H1 (cell line): ENCODE measurements at regions not wholly inside any gene's neighbourhood (a gene's known extent, or its start where the extent isn't known, plus 50 kb on each side); places are given as distances from the start of the nearest gene placed in this dataset.

ENCODE experiments used
- CTCF ChIA-PET: fragments of 300-600 bp; sonication (Branson Sonifier 250); formaldehyde crosslinking; loops from one replicate; lab custom pipeline; 2021; ENCODE audit not compliant: partially characterized antibody; lab: Charles Lee
- POLR2A ChIA-PET: fragments of 300-600 bp; sonication (Branson Sonifier 250); formaldehyde crosslinking; loops from one replicate; lab custom pipeline; 2021; ENCODE audit warnings: inconsistent platforms; ENCODE audit not compliant: partially characterized antibody; lab: Charles Lee
- DNase-seq, 2 experiments: peaks; one replicate each; pipeline versions ENCODE4 v3.0.0 to v3.0.0-alpha.2; 2010 to 2022; ENCODE audit warnings: low spot score in 2 of 2, low read depth in 1 of 2, mixed read lengths in 1 of 2
- FAIRE-seq: peaks from 2 replicates; lab custom pipeline; 2011; peaks lifted over from hg19 to GRCh38; lab: Jason Lieb, UNC
- H2AFZ ChIP-seq: 2 replicates; pipeline ENCODE4 v1.8.1; 2012; ENCODE audit warnings: low read length, inconsistent platforms
- H2AK5ac ChIP-seq: 2 replicates; pipeline ENCODE4 v1.6.1; 2013; ENCODE audit warnings: low read depth, low read length
- H2BK120ac ChIP-seq: replicated peaks from 2 replicates; pipeline ENCODE3; 2013; ENCODE audit warnings: low read depth, low read length, inconsistent platforms
- H2BK12ac ChIP-seq: 2 replicates; pipeline ENCODE4 v1.6.1; 2013; ENCODE audit warnings: low read depth, low read length
- H2BK15ac ChIP-seq: 2 replicates; pipeline ENCODE4 v1.6.1; 2013; ENCODE audit warnings: low read length
- H2BK20ac ChIP-seq: 2 replicates; pipeline ENCODE4 v1.6.1; 2013; ENCODE audit warnings: low read length
- H2BK5ac ChIP-seq: 2 replicates; pipeline ENCODE4 v1.6.1; 2013; ENCODE audit warnings: low read depth, low read length
- H3K14ac ChIP-seq: 2 replicates; pipeline ENCODE4 v1.6.1; 2013; ENCODE audit warnings: inconsistent platforms; ENCODE audit not compliant: insufficient read length
- H3K18ac ChIP-seq: 2 replicates; pipeline ENCODE4 v1.6.1; 2013; ENCODE audit warnings: low read length; ENCODE audit errors: extremely low read depth
- H3K23ac ChIP-seq: 2 replicates; pipeline ENCODE4 v1.6.1; 2013; ENCODE audit warnings: inconsistent platforms; ENCODE audit not compliant: insufficient read length
- H3K23me2 ChIP-seq: 2 replicates; pipeline ENCODE4 v1.6.1; 2013; ENCODE audit warnings: low read depth, low read length
- H3K27ac ChIP-seq: 2 replicates; pipeline ENCODE4 v1.6.1; 2011; ENCODE audit warnings: low read depth, low read length, inconsistent platforms
- H3K27me3 ChIP-seq, 4 experiments: replicated peaks in 1 of 4; 1 replicate in 1 of 4; 2 replicates in 3 of 4; pipeline versions ENCODE4 v1.6.1 to v1.8.1; 2011 to 2013; ENCODE audit warnings: low read length in 3 of 4, mild to moderate bottlenecking in 3 of 4, inconsistent platforms in 2 of 4, mixed read lengths in 2 of 4, moderate library complexity in 1 of 4; ENCODE audit not compliant: control insufficient read depth in 3 of 4, insufficient read depth in 3 of 4; ENCODE audit errors: extremely low read depth in 1 of 4
- H3K36me3 ChIP-seq, 4 experiments: 2 replicates each; pipeline versions ENCODE4 v1.6.1 to v1.8.1; 2011 to 2013; ENCODE audit warnings: mild to moderate bottlenecking in 4 of 4, low read length in 3 of 4, moderate library complexity in 2 of 4, control low read depth in 1 of 4, inconsistent platforms in 1 of 4; ENCODE audit not compliant: insufficient read depth in 4 of 4, control insufficient read depth in 2 of 4
- H3K4ac ChIP-seq: replicated peaks from 2 replicates; pipeline ENCODE3; 2013; ENCODE audit warnings: low read length, low read depth, mixed read lengths, inconsistent platforms; ENCODE audit not compliant: insufficient read length
- H3K4me1 ChIP-seq, 4 experiments: replicated peaks in 1 of 4; 1 replicate in 1 of 4; 2 replicates in 3 of 4; pipeline versions ENCODE4 v1.6.1 to v1.8.1; 2011 to 2013; ENCODE audit warnings: low read length in 3 of 4, inconsistent platforms in 2 of 4, mixed read lengths in 1 of 4; ENCODE audit not compliant: insufficient read depth in 4 of 4, control insufficient read depth in 3 of 4
- H3K4me2 ChIP-seq, 2 experiments: 2 replicates each; pipeline versions ENCODE4 v1.6.1 to v1.8.1; 2011 to 2013; ENCODE audit warnings: low read depth in 2 of 2, low read length in 2 of 2, control low read depth in 1 of 2, inconsistent platforms in 1 of 2, mild to moderate bottlenecking in 1 of 2; ENCODE audit not compliant: insufficient read depth in 1 of 2
- H3K4me3 ChIP-seq, 4 experiments: fragments of 200-600, 300-600 bp in 1 of 4; sonication (generic), shearing (Covaris generic), sonication (Bioruptor Twin) in 1 of 4; 2 replicates each; pipeline versions ENCODE4 v1.5.1 to v1.8.1; 2011 to 2016; ENCODE audit warnings: low read length in 4 of 4, low read depth in 3 of 4, control low read depth in 2 of 4, inconsistent platforms in 2 of 4, mild to moderate bottlenecking in 2 of 4, mixed read lengths in 1 of 4, moderate library complexity in 1 of 4; ENCODE audit not compliant: insufficient read depth in 2 of 4; ENCODE audit errors: extremely low read depth in 1 of 4
- H3K56ac ChIP-seq: replicated peaks from 2 replicates; pipeline ENCODE3; 2013; ENCODE audit warnings: low read depth, mild to moderate bottlenecking, mixed read lengths, low read length, inconsistent platforms; ENCODE audit not compliant: insufficient read length
- H3K79me1 ChIP-seq: 2 replicates; pipeline ENCODE4 v1.6.1; 2013; ENCODE audit warnings: low read depth, low read length, control low read depth
- H3K79me2 ChIP-seq, 2 experiments: 2 replicates each; pipeline versions ENCODE4 v1.6.1 to v1.8.1; 2012 to 2013; ENCODE audit warnings: low read length in 2 of 2, mild to moderate bottlenecking in 2 of 2, inconsistent platforms in 1 of 2; ENCODE audit not compliant: insufficient read depth in 2 of 2, control insufficient read depth in 1 of 2
- H3K9ac ChIP-seq, 4 experiments: replicated peaks in 1 of 4; 1 replicate in 1 of 4; 2 replicates in 3 of 4; pipeline versions ENCODE4 v1.6.1 to v1.8.1; 2011 to 2013; ENCODE audit warnings: low read depth in 3 of 4, low read length in 3 of 4, control low read depth in 2 of 4, mild to moderate bottlenecking in 2 of 4, moderate library complexity in 2 of 4, inconsistent platforms in 1 of 4; ENCODE audit errors: extremely low read depth in 1 of 4
- H3K9me3 ChIP-seq, 2 experiments: 2 replicates each; pipeline versions ENCODE4 v1.6.1 to v1.8.1; 2012 to 2013; ENCODE audit warnings: mild to moderate bottlenecking in 2 of 2, moderate library complexity in 2 of 2, control low read depth in 1 of 2, inconsistent platforms in 1 of 2, low read depth in 1 of 2, low read length in 1 of 2, mixed read lengths in 1 of 2; ENCODE audit not compliant: insufficient read depth in 2 of 2
- H4K20me1 ChIP-seq, 2 experiments: replicated peaks in 1 of 2; 2 replicates each; pipeline versions ENCODE3 to v1.8.1; 2011 to 2013; ENCODE audit warnings: inconsistent platforms in 2 of 2, low read length in 2 of 2, mild to moderate bottlenecking in 1 of 2; ENCODE audit not compliant: insufficient read depth in 2 of 2, control insufficient read depth in 1 of 2
- H4K5ac ChIP-seq: 2 replicates; pipeline ENCODE4 v1.6.1; 2013; ENCODE audit warnings: low read length, low read depth, mixed read lengths, inconsistent platforms; ENCODE audit not compliant: insufficient read length
- H4K8ac ChIP-seq: 2 replicates; pipeline ENCODE4 v1.8.0; 2013; ENCODE audit warnings: mild to moderate bottlenecking, moderate library complexity, low read length, inconsistent platforms; ENCODE audit not compliant: insufficient read depth; ENCODE audit errors: extremely low read depth
- H4K91ac ChIP-seq: replicated peaks from 2 replicates; pipeline ENCODE3; 2013; ENCODE audit warnings: low read length, mixed read lengths, inconsistent platforms; ENCODE audit not compliant: insufficient read length
- ASH2L ChIP-seq: fragments of 200-600, 300-600 bp; sonication (generic); IDR thresholded peaks from one replicate; pipeline ENCODE4 v1.7.1; 2017; ENCODE audit warnings: low read length
- whole genome bisulfite sequencing, 2 experiments: shearing (Covaris generic) in 1 of 2; methylation state at CpG; one replicate each; pipeline versions ENCODE4 v1.1.6 to v1.1.7; 2013 to 2015; ENCODE audit warnings: low lambda C conversion rate in 2 of 2, mixed read lengths in 2 of 2, inconsistent platforms in 1 of 2, low coverage in 1 of 2, missing lambda C conversion rate in 1 of 2; ENCODE audit not compliant: insufficient replicate concordance in 2 of 2, insufficient coverage in 1 of 2, insufficient read length in 1 of 2; ENCODE audit errors: extremely low coverage in 1 of 2, missing lambda C conversion rate in 1 of 2; 5-methylcytosine and 5-hydroxymethylcytosine counted together

DNA sequence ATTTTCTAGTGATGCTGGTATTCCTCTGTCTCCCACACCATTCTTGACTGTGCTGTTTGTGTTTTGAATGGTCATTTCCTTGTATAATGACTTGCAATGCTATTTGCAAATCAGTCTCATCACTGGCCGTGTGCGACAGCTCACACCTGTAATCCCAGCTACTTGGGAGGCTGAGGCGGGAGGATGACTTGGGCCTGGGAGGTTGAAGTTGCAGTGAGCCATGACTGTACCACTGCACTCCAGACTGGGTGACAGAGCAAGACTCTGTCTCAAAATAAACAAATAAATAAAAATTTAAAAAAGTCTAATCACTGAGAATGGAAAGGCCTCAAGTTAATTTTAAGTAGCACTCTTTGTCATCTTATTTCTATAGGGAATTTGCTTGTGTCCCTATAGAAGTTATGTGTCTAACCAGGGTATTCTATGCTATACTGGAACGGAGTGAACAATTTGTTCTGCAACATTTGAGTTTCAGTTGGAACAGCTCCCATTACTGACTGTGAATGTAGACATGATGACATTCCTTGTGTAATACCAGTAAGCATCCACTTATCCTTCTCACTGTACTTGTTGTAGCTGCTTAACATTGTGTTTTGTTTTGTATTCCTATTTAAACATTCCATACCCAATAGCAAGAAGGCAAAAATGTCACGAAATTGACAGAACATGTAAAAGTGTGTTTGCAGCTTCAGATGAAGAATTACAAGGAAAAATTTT, 126.3 kb downstream of the MGST1 start:
- no peaks in the 10 kb centered on the region for H3K4me1 ChIP-seq
- TF ChIP-seq ASH2L: no peak
- no peak overlapping the region for H2AK5ac ChIP-seq
- DNase-seq: no peak
- no peak overlapping the region for H3K4me2 ChIP-seq
- H3K23me2 ChIP-seq: no peaks in the 10 kb centered on the region
- H3K4me3 ChIP-seq: no peak overlapping the region
- WGBS, 2 experiments: 90% methylated on average over 5 of the region's 5 CpGs; no CpG with 5 or more reads in 1 of the 2 experiments
- no peaks in the 10 kb centered on the region for H3K79me1 ChIP-seq
- no peak overlapping the region for H3K23ac ChIP-seq
- ChIA-PET POLR2A (no interaction called here), CTCF (no interaction called here)
- H2BK12ac ChIP-seq: no peak overlapping the region
- no peak overlapping the region for H4K8ac ChIP-seq
- H2BK5ac ChIP-seq: no peak overlapping the region
- no peak overlapping the region for H3K14ac ChIP-seq
- no peaks in the 10 kb centered on the region for H3K27me3 ChIP-seq
- FAIRE-seq: no peak
- H3K27ac ChIP-seq: no peak overlapping the region
- no peaks in the 10 kb centered on the region for H4K20me1 ChIP-seq
- no peak overlapping the region for H2AFZ ChIP-seq
- H3K79me2 ChIP-seq: no peaks in the 10 kb centered on the region
- no peaks in the 10 kb centered on the region for H3K9me3 ChIP-seq
- no peak overlapping the region for H2BK120ac ChIP-seq
- H3K4ac ChIP-seq: no peak overlapping the region
- H3K56ac ChIP-seq: no peak overlapping the region
- no peak overlapping the region for H4K91ac ChIP-seq
- H3K36me3 ChIP-seq: no peaks in the 10 kb centered on the region
- H3K18ac ChIP-seq: no peak overlapping the region
- H4K5ac ChIP-seq: no peak overlapping the region
- no peak overlapping the region for H2BK15ac ChIP-seq
- H2BK20ac ChIP-seq: no peak overlapping the region
- no peak overlapping the region for H3K9ac ChIP-seq
